VCaP (cell line): ENCODE measurements at regions not wholly inside any gene's neighbourhood (a gene's known extent, or its start where the extent isn't known, plus 50 kb on each side); places are given as distances from the start of the nearest gene placed in this dataset.

ENCODE experiments used
- H3K27ac ChIP-seq: fragments of 450-650 bp; 2 replicates; pipeline ENCODE4 v1.5.1; 2017
- CTCF ChIP-seq: fragments of 450-650 bp; conservative IDR thresholded peaks from 2 replicates; pipeline ENCODE4 v1.5.1; 2017; ENCODE audit warnings: mild to moderate bottlenecking, moderate library complexity

GRCh38 chr9:73523391-73523790 lies 371.7 kb downstream of the ANXA1 start:
- H3K27ac ChIP-seq, result no peak overlapping the region
- no peak for TF ChIP-seq CTCF

GRCh38 chr9:73525350-73525749 lies 373.7 kb downstream of the ANXA1 start:
- no peak for TF ChIP-seq CTCF
- H3K27ac ChIP-seq, result no peak overlapping the region

GRCh38 chr9:73527521-73527920 lies 375.9 kb downstream of the ANXA1 start:
- TF ChIP-seq CTCF, result no peak
- no peak overlapping the region for H3K27ac ChIP-seq

GRCh38 chr9:73528926-73529325 lies 377.3 kb downstream of the ANXA1 start:
- TF ChIP-seq CTCF, result no peak
- H3K27ac ChIP-seq, result no peak overlapping the region

- H3K27ac ChIP-seq, result no peak overlapping the region
- no peak for TF ChIP-seq CTCF
Measured at GRCh38 chr9:73529666-73530065, 378.0 kb downstream of the ANXA1 start.

GRCh38 chr9:73531051-73531532 lies 379.4 kb downstream of the ANXA1 start:
- H3K27ac ChIP-seq, result no peak overlapping the region

GRCh38 chr9:73531658-73532057 lies 380.0 kb downstream of the ANXA1 start:
- no peak for TF ChIP-seq CTCF
- no peak overlapping the region for H3K27ac ChIP-seq

More at GRCh38 chr9:73531051-73531532, 379.4 kb downstream of the ANXA1 start:
- TF ChIP-seq CTCF, result no peak

GRCh38 chr9:73532985-73533384 lies 381.3 kb downstream of the ANXA1 start:
- no peak for TF ChIP-seq CTCF
- H3K27ac ChIP-seq, result no peak overlapping the region
